PC-3 (cell line): ENCODE measurements at regions not wholly inside any gene's neighbourhood (a gene's known extent, or its start where the extent isn't known, plus 50 kb on each side); places are given as distances from the start of the nearest gene placed in this dataset.
A peak's percentile ranks its signal among the peaks of the same experiment; 100 is the strongest.

ENCODE experiments used
- ATAC-seq: fragments of 200-7000 bp; cut with Tn5 transposase; 2 replicates; pipeline ENCODE4 v1.9.1; 2020; ENCODE audit warnings: mild to moderate bottlenecking, moderate library complexity
- BruUV-seq: library from RNA; stranded (reverse); fragments of 400-500 nt; replicated peaks from 2 replicates; lab custom pipeline; 2021; lab: Mats Ljungman, UMichigan
- CTCF ChIA-PET: fragments of 300-600 bp; sonication (Branson Sonifier 250); formaldehyde crosslinking; loops from one replicate; lab custom pipeline; 2022; ENCODE audit warnings: antibody characterized with exemption; lab: Charles Lee
- POLR2A ChIA-PET: fragments of 300-600 bp; sonication (Branson Sonifier 250); formaldehyde crosslinking; loops from one replicate; lab custom pipeline; 2022; ENCODE audit warnings: antibody characterized with exemption; ENCODE audit not compliant: unreplicated experiment; lab: Charles Lee
- DNase-seq: peaks from one replicate; pipeline ENCODE4 v3.0.0-alpha.2; 2015
- H2AFZ ChIP-seq: fragments of 300-600 bp; sonication (generic); 2 replicates; pipeline ENCODE4 v1.6.0; 2016; ENCODE audit warnings: antibody characterized with exemption, low read length
- H3F3A ChIP-seq: fragments of 300-600 bp; sonication (generic); one replicate; pipeline ENCODE4 v1.6.0; 2017; ENCODE audit warnings: antibody characterized with exemption, low read length, control low read depth, mild to moderate bottlenecking; ENCODE audit not compliant: unreplicated experiment
- H3K27ac ChIP-seq: fragments of 300-600 bp; sonication (generic); 2 replicates; pipeline ENCODE4 v1.5.1; 2016; ENCODE audit warnings: mild to moderate bottlenecking, low read length
- H3K27me3 ChIP-seq: fragments of 300-600 bp; sonication (generic); 2 replicates; pipeline ENCODE4 v1.6.1; 2016; ENCODE audit warnings: low read length, mixed read lengths
- H3K36me3 ChIP-seq: fragments of 300-600 bp; sonication (generic); 2 replicates; pipeline ENCODE4 v1.6.1; 2016; ENCODE audit warnings: low read depth, mixed run types, low read length, mixed read lengths
- H3K4me1 ChIP-seq: fragments of 300-600 bp; sonication (generic); 2 replicates; pipeline ENCODE4 v1.5.1; 2016; ENCODE audit warnings: low read length; ENCODE audit not compliant: insufficient read depth
- H3K4me2 ChIP-seq: fragments of 300-600 bp; sonication (generic); 2 replicates; pipeline ENCODE4 v1.6.0; 2016; ENCODE audit warnings: low read length
- H3K4me3 ChIP-seq: fragments of 300-600 bp; sonication (generic); 2 replicates; pipeline ENCODE4 v1.5.1; 2016; ENCODE audit warnings: mild to moderate bottlenecking, low read length, mixed read lengths
- H3K79me2 ChIP-seq: fragments of 300-600 bp; sonication (generic); 2 replicates; pipeline ENCODE4 v1.6.1; 2017; ENCODE audit warnings: low read length, mixed read lengths
- H3K9ac ChIP-seq: fragments of 300-600 bp; sonication (generic); 2 replicates; pipeline ENCODE4 v1.6.0; 2016; ENCODE audit warnings: mild to moderate bottlenecking, low read length
- H3K9me2 ChIP-seq: fragments of 300-600 bp; sonication (generic); replicated peaks from 2 replicates; pipeline ENCODE4 v1.6.1; 2016; ENCODE audit warnings: mixed run types, low read length, mixed read lengths
- H3K9me3 ChIP-seq: fragments of 300-600 bp; sonication (generic); 2 replicates; pipeline ENCODE4 v1.6.1; 2016; ENCODE audit warnings: low read length, mixed read lengths
- H4K20me1 ChIP-seq: fragments of 300-600 bp; sonication (generic); 2 replicates; pipeline ENCODE4 v1.6.1; 2016; ENCODE audit warnings: low read length, mixed read lengths
- EZH2 ChIP-seq: fragments of 300-600 bp; sonication (generic); IDR thresholded peaks from one replicate; pipeline ENCODE4 v1.6.1; 2017; ENCODE audit warnings: antibody characterized with exemption, mild to moderate bottlenecking, low read length; ENCODE audit not compliant: unreplicated experiment
- EZH2phosphoT487 ChIP-seq: fragments of 300-600 bp; sonication (generic); IDR thresholded peaks from 2 replicates; pipeline ENCODE4 v1.6.1; 2018; ENCODE audit warnings: mild to moderate bottlenecking, antibody characterized with exemption, low read length, borderline replicate concordance
- intact Hi-C: fragments of 100-400 bp; cut with micrococcal nuclease; formaldehyde crosslinking; loops from 2 replicates; pipeline ENCODE4 v1.9.0; 2023
- TF ChIP-seq, protein P1 (sequence below): fragments of 300-600 bp; sonication (generic); conservative IDR thresholded peaks from 2 replicates; pipeline ENCODE4 v1.5.1; 2017; ENCODE audit warnings: antibody characterized with exemption, low read depth, mild to moderate bottlenecking, low read length

- BruUV-seq = no TSS peak
- Histone ChIP-seq H3F3A (no peaks in the 10 kb centered on the region), H3K79me2 (no peaks in the 10 kb centered on the region), H3K4me3 (peak overlapping the region; percentile 47; the same call in 1 of the 2 replicates), H3K36me3 (no peaks in the 10 kb centered on the region), H3K9me2 (no peaks in the 10 kb centered on the region), H3K9me3 (no peaks in the 10 kb centered on the region), H4K20me1 (no peaks in the 10 kb centered on the region; the same call in 1 of the 2 replicates), H3K27me3 (peaks cover 77% of the 10 kb centered on the region), H2AFZ (no peak overlapping the region), H3K4me1 (0 out of 2 replicates have a peak, but pooled peaks cover 4% of the 10 kb centered on the region), H3K27ac (no peak overlapping the region), H3K4me2 (peak overlapping the region; percentile 62), H3K9ac (no peak overlapping the region)
- CTCF ChIA-PET = interaction anchor here (0.9 kb wide), 1 partner anchor 12 kb away, joined by 3 read pairs; no protein-coding TSS in a partner anchor
- peak; percentile 3; the same call in 1 of the 2 replicates for ATAC-seq
- TF ChIP-seq EZH2phosphoT487 (no peak), EZH2 (no peak)
- TF ChIP-seq, protein P1, sequence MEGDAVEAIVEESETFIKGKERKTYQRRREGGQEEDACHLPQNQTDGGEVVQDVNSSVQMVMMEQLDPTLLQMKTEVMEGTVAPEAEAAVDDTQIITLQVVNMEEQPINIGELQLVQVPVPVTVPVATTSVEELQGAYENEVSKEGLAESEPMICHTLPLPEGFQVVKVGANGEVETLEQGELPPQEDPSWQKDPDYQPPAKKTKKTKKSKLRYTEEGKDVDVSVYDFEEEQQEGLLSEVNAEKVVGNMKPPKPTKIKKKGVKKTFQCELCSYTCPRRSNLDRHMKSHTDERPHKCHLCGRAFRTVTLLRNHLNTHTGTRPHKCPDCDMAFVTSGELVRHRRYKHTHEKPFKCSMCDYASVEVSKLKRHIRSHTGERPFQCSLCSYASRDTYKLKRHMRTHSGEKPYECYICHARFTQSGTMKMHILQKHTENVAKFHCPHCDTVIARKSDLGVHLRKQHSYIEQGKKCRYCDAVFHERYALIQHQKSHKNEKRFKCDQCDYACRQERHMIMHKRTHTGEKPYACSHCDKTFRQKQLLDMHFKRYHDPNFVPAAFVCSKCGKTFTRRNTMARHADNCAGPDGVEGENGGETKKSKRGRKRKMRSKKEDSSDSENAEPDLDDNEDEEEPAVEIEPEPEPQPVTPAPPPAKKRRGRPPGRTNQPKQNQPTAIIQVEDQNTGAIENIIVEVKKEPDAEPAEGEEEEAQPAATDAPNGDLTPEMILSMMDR = no peak
- POLR2A ChIA-PET = no interaction called here
- intact Hi-C loops = no loop called here
- no peak for DNase-seq
Measured at GRCh38 chr7:155377071-155377837, 79.6 kb downstream of the INSIG1 start.

DNA sequence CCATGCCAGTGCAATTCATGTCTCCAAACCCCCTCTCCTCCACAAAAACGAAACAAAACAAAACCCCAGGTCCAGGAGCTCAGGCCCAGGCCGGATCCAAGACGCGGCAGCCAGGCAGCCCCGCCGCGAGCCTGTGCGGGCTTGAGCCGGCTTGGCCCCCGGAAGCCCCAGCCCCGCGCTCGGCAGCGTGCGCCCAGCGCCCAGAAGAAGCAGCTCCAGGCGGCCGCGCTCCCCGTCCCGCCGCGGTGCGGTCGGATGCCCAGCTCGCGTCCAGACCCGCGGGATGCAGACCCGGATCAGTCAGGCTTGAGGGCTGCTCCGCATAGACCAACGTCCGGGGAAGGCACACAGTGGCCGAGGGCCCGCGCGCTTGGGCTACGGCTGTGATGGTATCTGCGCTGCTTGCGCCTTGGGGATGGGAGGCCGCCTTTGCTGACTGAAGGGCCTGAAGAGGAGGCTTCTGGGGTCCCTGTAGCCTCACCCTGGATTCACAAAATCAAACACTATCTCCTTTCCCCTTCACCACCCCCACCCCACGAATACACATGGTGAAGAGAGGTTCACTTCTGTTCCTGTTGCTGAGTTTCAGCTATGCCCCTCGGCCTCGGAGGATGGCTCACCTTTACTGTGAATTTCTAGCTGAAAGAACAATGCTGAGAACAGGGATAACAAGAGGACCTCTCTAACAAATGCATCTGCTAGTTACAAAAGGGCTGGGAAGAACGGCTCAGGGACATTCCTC lies 79.9 kb upstream of the EN2 start:
- peak; percentile 10 for DNase-seq
- peak; percentile 12 for ATAC-seq
- Histone ChIP-seq H3K27me3 (peaks cover 84% of the 10 kb centered on the region), H3K9me2 (no peaks in the 10 kb centered on the region), H2AFZ (no peak overlapping the region), H3K4me2 (peak overlapping the region; percentile 62), H3K27ac (no peak overlapping the region), H3F3A (no peaks in the 10 kb centered on the region), H4K20me1 (no peaks in the 10 kb centered on the region; the same call in 1 of the 2 replicates), H3K36me3 (no peaks in the 10 kb centered on the region), H3K79me2 (no peaks in the 10 kb centered on the region), H3K9ac (no peak overlapping the region), H3K9me3 (no peaks in the 10 kb centered on the region), H3K4me1 (0 out of 2 replicates have a peak, but pooled peaks cover 4% of the 10 kb centered on the region), H3K4me3 (peak overlapping the region; percentile 47; the same call in 1 of the 2 replicates)
- ChIA-PET POLR2A (no interaction called here), CTCF (no interaction called here)
- peak; percentile 61; the same call in 1 of the 2 replicates for TF ChIP-seq EZH2phosphoT487
- peak; percentile 75 for TF ChIP-seq EZH2
- TF ChIP-seq, protein P1 = no peak
- intact Hi-C loops = no loop called here
- BruUV-seq = no TSS peak
